ENCODE measurements at regions not wholly inside any gene's neighbourhood (a gene's known extent, or its start where the extent isn't known, plus 50 kb on each side); places are given as distances from the start of the nearest gene placed in this dataset.
"Not testable (repeated sequence)": the region's sequence is repeated elsewhere in the genome, so short reads cannot be mapped to it uniquely, and the experiment has no call there.

DNA sequence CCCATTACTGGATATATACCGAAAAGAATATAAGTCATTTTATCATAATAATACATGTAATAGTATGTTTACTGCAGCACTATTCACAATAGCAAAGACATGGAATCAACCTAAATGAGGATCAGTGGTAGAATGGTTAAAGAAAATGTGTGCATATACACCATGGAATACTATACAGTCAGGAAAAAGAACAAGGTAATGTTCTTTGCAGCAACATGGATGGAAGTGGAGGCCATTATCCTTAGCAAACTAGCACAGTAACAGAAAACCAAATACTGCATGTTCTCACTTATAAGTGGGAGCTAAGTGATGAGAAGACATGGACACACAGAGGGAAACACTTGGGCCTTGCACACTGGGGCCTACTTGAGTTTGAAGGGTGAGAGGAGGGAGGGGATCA, 207.4 kb upstream of the APOOL start:
- TF ChIP-seq, protein P1, sequence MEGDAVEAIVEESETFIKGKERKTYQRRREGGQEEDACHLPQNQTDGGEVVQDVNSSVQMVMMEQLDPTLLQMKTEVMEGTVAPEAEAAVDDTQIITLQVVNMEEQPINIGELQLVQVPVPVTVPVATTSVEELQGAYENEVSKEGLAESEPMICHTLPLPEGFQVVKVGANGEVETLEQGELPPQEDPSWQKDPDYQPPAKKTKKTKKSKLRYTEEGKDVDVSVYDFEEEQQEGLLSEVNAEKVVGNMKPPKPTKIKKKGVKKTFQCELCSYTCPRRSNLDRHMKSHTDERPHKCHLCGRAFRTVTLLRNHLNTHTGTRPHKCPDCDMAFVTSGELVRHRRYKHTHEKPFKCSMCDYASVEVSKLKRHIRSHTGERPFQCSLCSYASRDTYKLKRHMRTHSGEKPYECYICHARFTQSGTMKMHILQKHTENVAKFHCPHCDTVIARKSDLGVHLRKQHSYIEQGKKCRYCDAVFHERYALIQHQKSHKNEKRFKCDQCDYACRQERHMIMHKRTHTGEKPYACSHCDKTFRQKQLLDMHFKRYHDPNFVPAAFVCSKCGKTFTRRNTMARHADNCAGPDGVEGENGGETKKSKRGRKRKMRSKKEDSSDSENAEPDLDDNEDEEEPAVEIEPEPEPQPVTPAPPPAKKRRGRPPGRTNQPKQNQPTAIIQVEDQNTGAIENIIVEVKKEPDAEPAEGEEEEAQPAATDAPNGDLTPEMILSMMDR (IDR thresholded peaks at IDR 0.05; ENCODE audit: insufficient read depth, low read length, missing control alignments), result no peak
- CTCF ChIA-PET, result no interaction called here
- DNase-seq (ENCODE audit: low read depth, low spot score), result no peak
- no peak overlapping the region for H3K4me3 ChIP-seq (ENCODE audit: low read depth, low read length)
- POLR2A ChIA-PET, result no interaction called here

- no peak overlapping the region for H3K4me3 ChIP-seq (ENCODE audit: low read depth, low read length)
- no peak for DNase-seq (ENCODE audit: low read depth, low spot score)
- CTCF ChIA-PET, result no interaction called here
- POLR2A ChIA-PET, result no interaction called here
- TF ChIP-seq, protein P1 (IDR thresholded peaks at IDR 0.05; ENCODE audit: insufficient read depth, low read length, missing control alignments), result no peak
These were observed 172.8 kb upstream of the APOOL start for GRCh38 chrX:84830836-84831235.

- CTCF ChIA-PET; H3K4me3 ChIP-seq (ENCODE audit: low read depth, low read length); POLR2A ChIA-PET; DNase-seq (ENCODE audit: low read depth, low spot score): not testable (repeated sequence)
These were observed 157.1 kb upstream of the APOOL start for GRCh38 chrX:84846541-84846940.

GRCh38 chrX:84851183-84851582, 152.5 kb upstream of the APOOL start:
- H3K4me3 ChIP-seq (ENCODE audit: low read depth, low read length); DNase-seq (ENCODE audit: low read depth, low spot score); POLR2A ChIA-PET; CTCF ChIA-PET: not testable (repeated sequence)

- CTCF ChIA-PET; POLR2A ChIA-PET; H3K4me3 ChIP-seq (ENCODE audit: low read depth, low read length); DNase-seq (ENCODE audit: low read depth, low spot score): not testable (repeated sequence)
These were observed 146.9 kb upstream of the APOOL start for GRCh38 chrX:84856791-84857190.

DNA sequence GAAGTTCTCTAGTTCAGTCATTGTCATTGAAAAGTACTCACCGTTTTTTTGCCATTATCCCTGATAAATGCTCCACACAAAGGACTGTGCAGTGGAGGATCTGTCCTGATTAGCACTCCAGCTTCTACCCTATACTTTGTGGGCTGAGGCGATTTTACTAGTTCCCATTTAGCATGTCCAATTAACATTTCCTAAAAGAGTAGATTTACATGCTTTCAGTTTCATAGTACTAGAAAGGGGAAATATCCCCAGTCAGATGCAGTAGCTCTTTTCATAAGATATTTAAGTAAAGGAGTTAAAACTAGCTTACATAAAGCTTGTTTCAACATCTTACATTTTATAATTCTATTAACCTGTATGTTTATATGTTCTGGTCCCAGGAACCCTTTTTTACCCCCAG, 144.9 kb upstream of the APOOL start:
- DNase-seq (ENCODE audit: low read depth, low spot score); CTCF ChIA-PET; POLR2A ChIA-PET; H3K4me3 ChIP-seq (ENCODE audit: low read depth, low read length): not testable (repeated sequence)

- POLR2A ChIA-PET, result no interaction called here
- CTCF ChIA-PET, result no interaction called here
- H3K4me3 ChIP-seq (ENCODE audit: low read depth, low read length), result no peak overlapping the region
- DNase-seq (ENCODE audit: low read depth, low spot score), result no peak
- TF ChIP-seq, protein P1 (IDR thresholded peaks at IDR 0.05; ENCODE audit: insufficient read depth, low read length, missing control alignments), result no peak
These were observed 138.6 kb upstream of the APOOL start for GRCh38 chrX:84865113-84865512.

- H3K4me3 ChIP-seq (ENCODE audit: low read depth, low read length); CTCF ChIA-PET; DNase-seq (ENCODE audit: low read depth, low spot score); POLR2A ChIA-PET: not testable (repeated sequence)
These were observed 133.4 kb upstream of the APOOL start for GRCh38 chrX:84870281-84870680.

- POLR2A ChIA-PET; H3K4me3 ChIP-seq (ENCODE audit: low read depth, low read length); CTCF ChIA-PET; DNase-seq (ENCODE audit: low read depth, low spot score): not testable (repeated sequence)
These were observed 131.4 kb upstream of the APOOL start for GRCh38 chrX:84872160-84872771.

DNA sequence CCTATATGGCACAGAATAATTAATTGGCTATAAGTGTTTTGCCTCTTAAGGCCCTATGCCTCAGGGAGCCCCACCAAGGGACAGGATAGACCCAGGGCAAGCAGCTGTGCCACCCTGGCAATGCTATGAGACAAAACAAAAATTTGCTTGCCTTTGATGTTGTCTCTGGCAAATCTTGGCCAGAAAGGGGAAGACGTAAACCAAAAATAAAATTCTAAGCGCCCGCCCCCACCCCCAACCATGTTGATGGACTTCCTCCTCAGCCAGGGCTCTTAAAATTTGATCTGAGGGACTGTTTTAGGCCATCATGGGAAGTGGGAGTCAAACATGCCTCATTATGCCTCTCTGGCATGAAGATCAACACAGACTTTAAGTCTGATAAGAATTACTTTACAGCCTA, 130.5 kb upstream of the APOOL start:
- POLR2A ChIA-PET, result no interaction called here
- no peak for DNase-seq (ENCODE audit: low read depth, low spot score)
- no peak overlapping the region for H3K4me3 ChIP-seq (ENCODE audit: low read depth, low read length)
- TF ChIP-seq, protein P1 (IDR thresholded peaks at IDR 0.05; ENCODE audit: insufficient read depth, low read length, missing control alignments), result no peak
- CTCF ChIA-PET, result no interaction called here
